Heart right ventricle (tissue), 16 donors: ENCODE measurements at regions not wholly inside any gene's neighbourhood (a gene's known extent, or its start where the extent isn't known, plus 50 kb on each side); places are given as distances from the start of the nearest gene placed in this dataset.

Experiments used
- ATAC-seq, 8 donors: fragments of 200-7000 bp; cut with Tn5 transposase; one replicate each; pipeline ENCODE4 v1.9.1; 2020; ENCODE audit warnings: mild to moderate bottlenecking in 8 of 8, moderate library complexity in 8 of 8, moderate number of reproducible peaks in 1 of 8
- DNase-seq, 2 donors: peaks; one replicate each; pipeline ENCODE4 v3.0.0-alpha.2; 2020
- H3K27ac ChIP-seq, 10 donors: fragments of 200-600 bp; sonication (generic) in 2 of 10; one replicate each; pipeline versions ENCODE4 v1.5.0 to v1.8.0; 2020 to 2022; ENCODE audit warnings: mild to moderate bottlenecking in 3 of 10
- H3K27me3 ChIP-seq, 7 donors: fragments of 200-600 bp; one replicate each; pipeline ENCODE4 v1.8.0; 2021 to 2022; ENCODE audit warnings: mild to moderate bottlenecking in 2 of 7
- H3K36me3 ChIP-seq, 9 donors: fragments of 200-600 bp; sonication (generic) in 1 of 9; one replicate each; pipeline versions ENCODE4 v1.5.0 to v1.8.0; 2020 to 2022; ENCODE audit warnings: mild to moderate bottlenecking in 2 of 9
- H3K4me1 ChIP-seq, 9 donors: fragments of 200-600 bp; sonication (generic) in 1 of 9; one replicate each; pipeline versions ENCODE4 v1.5.0 to v1.8.0; 2020 to 2022; ENCODE audit warnings: mild to moderate bottlenecking in 4 of 9
- H3K4me3 ChIP-seq, 10 donors: fragments of 200-600 bp; sonication (generic) in 2 of 10; one replicate each; pipeline versions ENCODE4 v1.5.0 to v1.8.0; 2020 to 2022; ENCODE audit warnings: mild to moderate bottlenecking in 7 of 10, moderate library complexity in 2 of 10
- H3K9me3 ChIP-seq, 11 donors: fragments of 200-600 bp in 10 of 11; sonication (generic) in 2 of 11; one replicate each; pipeline versions ENCODE4 v1.5.0 to v1.8.0; 2013 to 2022; ENCODE audit warnings: mild to moderate bottlenecking in 2 of 11, control low read depth in 1 of 11, moderate library complexity in 1 of 11
- CTCF ChIP-seq, 9 donors: fragments of 200-600 bp; sonication (generic) in 2 of 9; IDR thresholded peaks; one replicate each; pipeline versions ENCODE4 v1.5.0 to v1.8.0; 2021 to 2022; ENCODE audit warnings: antibody characterized with exemption in 9 of 9, mild to moderate bottlenecking in 5 of 9, moderate library complexity in 1 of 9
- WGBS, 2 donors: extraction: QIAGEN DNeasy Blood & Tissue Kit; methylation state at CpG; one replicate each; pipeline ENCODE4 v1.1.7; 2013; ENCODE audit warnings: inconsistent platforms in 1 of 2; 5-methylcytosine and 5-hydroxymethylcytosine counted together
- intact Hi-C, 10 donors: fragments of 100-400 bp; cut with DNase I; formaldehyde crosslinking; loops; one replicate each; pipeline versions ENCODE4 v1.11.1 to v1.14.2; 2022
- donor health status: Arrhythmogenic right ventricular cardiomyopathy.
- donor health status: ischemic (EF 13 %, LVEDD 7.1; RV severe dilation, severe dysfunction).
- donor health status: healthy with polysubstance abuse.
- donor health status: DM: no; HTN: yes; CAD: no.
- donor health status: DM: no; HTN: no; CAD: no.
- donor health status: ischemic (EF 25% LVEDD 6.9; RV normal size, moderate dysfunction).
- donor health status: ischemic (EF 25% LVEDD 5.7; RV mildly dilated, moderate dysfunction).
- donor health status: healthy.
- donor health status: DM: yes; HTN: yes; CAD: no.
- donor health status: Ischemic cardiomyopathy.
- donor health status: ischemic (EF 35%, LVEDD 5.7; RV mildly dilated, moderate dysfunction).
- donor health status: nonischemic (EF 11% LVEDD 7.7; RV severe dilation, severe dysfunction).
- donor health status: DM: yes; HTN: yes; CAD: no.
- donor health status: PGD.
- donor health status: ischemic (EF 29% LVEDD 5.4; RV normal size, mild dysfunction).
- donor health status: nonischemic (EF 23%, LVEDD 6.1; RV moderate dilation, normal function).

GRCh38 chr1:38334930-38335592, 288.5 kb upstream of the POU3F1 start:
- H3K4me3 ChIP-seq = no peak overlapping the region
- 69 to 78% methylated on average over 5 of the region's 5 CpGs for WGBS, 2 donors
- no peak for DNase-seq
- no peak overlapping the region for H3K27ac ChIP-seq
- intact Hi-C loops = no loop called here
- no peaks in the 10 kb centered on the region for H3K4me1 ChIP-seq
- TF ChIP-seq CTCF (IDR thresholded peaks at IDR 0.05) = no peak
- no peak for ATAC-seq
- peaks cover 0 to 48% (median 18%) of the 10 kb centered on the region in 7 donors for H3K27me3 ChIP-seq
- H3K36me3 ChIP-seq = no peaks in the 10 kb centered on the region
- H3K9me3 ChIP-seq = no peaks in the 10 kb centered on the region

- no peaks in the 10 kb centered on the region for H3K36me3 ChIP-seq
- peaks cover 0 to 55% (median 18%) of the 10 kb centered on the region in 7 donors for H3K27me3 ChIP-seq
- DNase-seq (no peak), ATAC-seq (no peak)
- no peaks in the 10 kb centered on the region for H3K4me1 ChIP-seq
- no peak overlapping the region for H3K27ac ChIP-seq
- intact Hi-C loops = no loop called here
- no peak for TF ChIP-seq CTCF (IDR thresholded peaks at IDR 0.05)
- H3K4me3 ChIP-seq = no peak overlapping the region
- WGBS, 2 donors = 67 to 78% methylated on average over 7 of the region's 7 CpGs
- H3K9me3 ChIP-seq = no peaks in the 10 kb centered on the region
These were observed 286.2 kb upstream of the POU3F1 start for GRCh38 chr1:38332649-38333310.

- no peak for DNase-seq
- Histone ChIP-seq H3K4me1 (no peaks in the 10 kb centered on the region), H3K4me3 (no peak overlapping the region), H3K36me3 (no peaks in the 10 kb centered on the region), H3K27me3 (peaks cover 0 to 46% (median 17%) of the 10 kb centered on the region in 7 donors), H3K9me3 (no peaks in the 10 kb centered on the region), H3K27ac (no peak overlapping the region)
- no peak for TF ChIP-seq CTCF (IDR thresholded peaks at IDR 0.05)
- no peak for ATAC-seq
- intact Hi-C loops = no loop called here
- WGBS, 2 donors = 53 to 61% methylated on average over 2 of the region's 2 CpGs
These were observed 285.1 kb upstream of the POU3F1 start for GRCh38 chr1:38331496-38332210.

GRCh38 chr1:38330799-38331198, 284.2 kb upstream of the POU3F1 start:
- Histone ChIP-seq H3K4me3 (no peak overlapping the region), H3K27ac (no peak overlapping the region), H3K9me3 (no peaks in the 10 kb centered on the region), H3K27me3 (peaks cover 0 to 41% (median 12%) of the 10 kb centered on the region in 7 donors), H3K4me1 (no peaks in the 10 kb centered on the region), H3K36me3 (no peaks in the 10 kb centered on the region)
- intact Hi-C loops = no loop called here
- TF ChIP-seq CTCF (IDR thresholded peaks at IDR 0.05) = no peak
- WGBS, 2 donors = 74 to 80% methylated on average over 5 of the region's 5 CpGs
- DNase-seq = no peak
- ATAC-seq = no peak
